ENCODE measurements at regions not wholly inside any gene's neighbourhood (a gene's known extent, or its start where the extent isn't known, plus 50 kb on each side); places are given as distances from the start of the nearest gene placed in this dataset.

DNA sequence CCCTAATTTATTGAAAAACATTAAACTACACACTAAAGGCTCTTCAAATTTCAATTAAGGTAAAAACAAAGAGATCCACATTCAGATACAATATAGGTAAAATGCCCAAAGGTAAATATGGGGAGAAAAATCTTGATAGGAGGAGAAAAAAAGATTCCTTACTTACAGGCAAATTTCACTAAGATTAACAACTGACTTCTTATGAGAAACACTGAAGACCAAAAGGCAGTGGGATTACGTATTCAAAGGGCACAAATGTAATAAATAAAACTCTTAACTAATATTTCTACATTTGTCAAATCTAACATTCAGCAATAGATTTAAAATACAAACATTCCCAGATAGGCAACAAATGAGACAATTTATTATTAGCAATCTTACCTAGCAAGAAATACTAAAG is 829.3 kb downstream of the SH3BGRL start:
- TF ChIP-seq, protein P1, sequence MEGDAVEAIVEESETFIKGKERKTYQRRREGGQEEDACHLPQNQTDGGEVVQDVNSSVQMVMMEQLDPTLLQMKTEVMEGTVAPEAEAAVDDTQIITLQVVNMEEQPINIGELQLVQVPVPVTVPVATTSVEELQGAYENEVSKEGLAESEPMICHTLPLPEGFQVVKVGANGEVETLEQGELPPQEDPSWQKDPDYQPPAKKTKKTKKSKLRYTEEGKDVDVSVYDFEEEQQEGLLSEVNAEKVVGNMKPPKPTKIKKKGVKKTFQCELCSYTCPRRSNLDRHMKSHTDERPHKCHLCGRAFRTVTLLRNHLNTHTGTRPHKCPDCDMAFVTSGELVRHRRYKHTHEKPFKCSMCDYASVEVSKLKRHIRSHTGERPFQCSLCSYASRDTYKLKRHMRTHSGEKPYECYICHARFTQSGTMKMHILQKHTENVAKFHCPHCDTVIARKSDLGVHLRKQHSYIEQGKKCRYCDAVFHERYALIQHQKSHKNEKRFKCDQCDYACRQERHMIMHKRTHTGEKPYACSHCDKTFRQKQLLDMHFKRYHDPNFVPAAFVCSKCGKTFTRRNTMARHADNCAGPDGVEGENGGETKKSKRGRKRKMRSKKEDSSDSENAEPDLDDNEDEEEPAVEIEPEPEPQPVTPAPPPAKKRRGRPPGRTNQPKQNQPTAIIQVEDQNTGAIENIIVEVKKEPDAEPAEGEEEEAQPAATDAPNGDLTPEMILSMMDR (IDR thresholded peaks at IDR 0.05) = no peak
- no peak for TF ChIP-seq POLR2A (IDR thresholded peaks at IDR 0.05)
